IMR-90 (cell line): ENCODE measurements at regions not wholly inside any gene's neighbourhood (a gene's known extent, or its start where the extent isn't known, plus 50 kb on each side); places are given as distances from the start of the nearest gene placed in this dataset.

Source experiments
- ATAC-seq: fragments of 200-7000 bp; cut with Tn5 transposase; 2 replicates; pipeline ENCODE4 v1.9.1; 2020; ENCODE audit warnings: low read depth, mild to moderate bottlenecking, moderate library complexity
- BruUV-seq: library from RNA; stranded (reverse); fragments of 400-500 nt; replicated peaks from 2 replicates; lab custom pipeline; 2021; lab: Mats Ljungman, UMichigan
- CTCF ChIA-PET: fragments of 300-600 bp; formaldehyde crosslinking; extraction: SDS; loops from one replicate; lab custom pipeline; 2021; ENCODE audit warnings: antibody characterized with exemption; lab: Yijun Ruan, JAX
- POLR2A ChIA-PET: fragments of 300-600 bp; sonication (Branson Sonifier 250); formaldehyde crosslinking; loops from one replicate; lab custom pipeline; 2022; ENCODE audit warnings: antibody characterized with exemption; ENCODE audit not compliant: unreplicated experiment; lab: Charles Lee
- DNase-seq: peaks from one replicate; pipeline ENCODE4 v3.0.0; 2013
- H2AFZ ChIP-seq: replicated peaks from 2 replicates; pipeline ENCODE3; 2013; ENCODE audit warnings: low read length, mild to moderate bottlenecking; ENCODE audit not compliant: poor library complexity
- H2AK5ac ChIP-seq: 2 replicates; pipeline ENCODE4 v1.6.1; 2013; ENCODE audit warnings: low read depth, low read length, inconsistent platforms
- H2AK9ac ChIP-seq: replicated peaks from 2 replicates; pipeline ENCODE3; 2013; ENCODE audit warnings: mild to moderate bottlenecking, low read depth, low read length, moderate library complexity; ENCODE audit not compliant: poor library complexity
- H2BK120ac ChIP-seq: 2 replicates; pipeline ENCODE4 v1.6.1; 2013; ENCODE audit warnings: low read depth, low read length, inconsistent platforms
- H2BK15ac ChIP-seq: 3 replicates; pipeline ENCODE4 v1.6.1; 2013; ENCODE audit warnings: low read depth, low read length, inconsistent platforms
- H2BK20ac ChIP-seq: 2 replicates; pipeline ENCODE4 v1.6.1; 2013; ENCODE audit warnings: low read depth, mild to moderate bottlenecking, inconsistent platforms, low read length, moderate library complexity
- H2BK5ac ChIP-seq: 2 replicates; pipeline ENCODE4 v1.6.1; 2013; ENCODE audit warnings: mild to moderate bottlenecking, low read depth, low read length, inconsistent platforms; ENCODE audit not compliant: poor library complexity, severe bottlenecking
- H3K14ac ChIP-seq: replicated peaks from 2 replicates; pipeline ENCODE4 v1.6.1; 2013; ENCODE audit warnings: low read depth, low read length, inconsistent platforms
- H3K18ac ChIP-seq: 2 replicates; pipeline ENCODE4 v1.6.1; 2013; ENCODE audit warnings: low read depth, low read length, control low read depth
- H3K23ac ChIP-seq: 2 replicates; pipeline ENCODE4 v1.6.1; 2013; ENCODE audit warnings: low read depth, low read length, inconsistent platforms
- H3K27ac ChIP-seq: 2 replicates; pipeline ENCODE4 v1.5.1; 2013; ENCODE audit warnings: mild to moderate bottlenecking, control low read depth, low read length; ENCODE audit not compliant: insufficient read depth
- H3K27me3 ChIP-seq: 2 replicates; pipeline ENCODE4 v1.6.1; 2013; ENCODE audit warnings: low read length; ENCODE audit not compliant: control insufficient read depth, insufficient read depth
- H3K36me3 ChIP-seq: 2 replicates; pipeline ENCODE4 v1.6.1; 2013; ENCODE audit warnings: low read length, mixed read lengths; ENCODE audit not compliant: control insufficient read depth, insufficient read depth
- H3K4ac ChIP-seq: 2 replicates; pipeline ENCODE4 v1.6.1; 2013; ENCODE audit warnings: low read depth, low read length, inconsistent platforms
- H3K4me1 ChIP-seq: 2 replicates; pipeline ENCODE4 v1.6.1; 2013; ENCODE audit warnings: low read length, mixed read lengths; ENCODE audit not compliant: control insufficient read depth, insufficient read depth
- H3K4me2 ChIP-seq: 2 replicates; pipeline ENCODE4 v1.6.1; 2013; ENCODE audit warnings: low read depth, mild to moderate bottlenecking, control low read depth, low read length, moderate library complexity
- H3K4me3 ChIP-seq: 2 replicates; pipeline ENCODE4 v1.5.1; 2013; ENCODE audit warnings: low read depth, mild to moderate bottlenecking, control low read depth, low read length, moderate library complexity; ENCODE audit not compliant: insufficient read depth
- H3K56ac ChIP-seq: 2 replicates; pipeline ENCODE4 v1.6.1; 2013; ENCODE audit warnings: low read length, inconsistent platforms; ENCODE audit not compliant: insufficient read depth; ENCODE audit errors: extremely low read depth
- H3K79me1 ChIP-seq, 2 experiments: 2 replicates each; pipeline ENCODE4 v1.6.1; 2013; ENCODE audit warnings: low read length in 2 of 2, inconsistent platforms in 1 of 2, low read depth in 1 of 2
- H3K9ac ChIP-seq: 2 replicates; pipeline ENCODE4 v1.6.1; 2013; ENCODE audit warnings: low read depth, low read length, control low read depth
- H3K9me1 ChIP-seq: 2 replicates; pipeline ENCODE4 v1.6.1; 2013; ENCODE audit warnings: low read length, inconsistent platforms; ENCODE audit not compliant: insufficient read depth
- H3K9me3 ChIP-seq: 2 replicates; pipeline ENCODE4 v1.6.1; 2013; ENCODE audit warnings: low read length; ENCODE audit not compliant: control insufficient read depth, insufficient read depth
- H4K20me1 ChIP-seq: 2 replicates; pipeline ENCODE4 v1.6.1; 2013; ENCODE audit warnings: low read length, inconsistent platforms; ENCODE audit not compliant: insufficient read depth
- H4K5ac ChIP-seq: 2 replicates; pipeline ENCODE4 v1.6.1; 2013; ENCODE audit warnings: mild to moderate bottlenecking, low read depth, low read length, control low read depth
- H4K8ac ChIP-seq, 2 experiments: 2 replicates each; pipeline ENCODE4 v1.6.1; 2013; ENCODE audit warnings: low read depth in 2 of 2, low read length in 2 of 2, control low read depth in 1 of 2, inconsistent platforms in 1 of 2
- H4K91ac ChIP-seq: 2 replicates; pipeline ENCODE4 v1.6.1; 2013; ENCODE audit warnings: low read depth, low read length, inconsistent platforms; ENCODE audit not compliant: insufficient read depth
- BHLHE40 ChIP-seq: fragments of 150-350 bp; IDR thresholded peaks from 2 replicates; pipeline ENCODE4 v1.6.1; 2016; ENCODE audit warnings: mild to moderate bottlenecking, low read depth, low read length
- CEBPB ChIP-seq: IDR thresholded peaks from 2 replicates; pipeline ENCODE4 v1.6.1; 2012; ENCODE audit warnings: low read depth, low read length, improper control_type of control experiment
- CHD1 ChIP-seq: IDR thresholded peaks from 2 replicates; pipeline ENCODE4 v1.6.1; 2012; ENCODE audit warnings: low read depth, low read length, improper control_type of control experiment
- CTCF ChIP-seq: conservative IDR thresholded peaks from 2 replicates; pipeline ENCODE4 v1.5.1; 2012; ENCODE audit warnings: mild to moderate bottlenecking, low read depth, low read length, improper control_type of control experiment
- ELK1 ChIP-seq: fragments of 150-350 bp; IDR thresholded peaks from 2 replicates; pipeline ENCODE4 v1.6.1; 2016; ENCODE audit warnings: low read depth, mild to moderate bottlenecking, low read length, moderate library complexity, borderline replicate concordance
- FOS ChIP-seq: fragments of 150-350 bp; IDR thresholded peaks from 2 replicates; pipeline ENCODE4 v1.6.1; 2016; ENCODE audit warnings: low read depth, low read length
- MAFK ChIP-seq: IDR thresholded peaks from 2 replicates; pipeline ENCODE4 v1.6.1; 2012; ENCODE audit warnings: low read depth, low read length, improper control_type of control experiment
- MAZ ChIP-seq: IDR thresholded peaks from 2 replicates; pipeline ENCODE4 v1.6.1; 2012; ENCODE audit warnings: low read depth, mild to moderate bottlenecking, low read length, improper control_type of control experiment, moderate library complexity, borderline replicate concordance
- MXI1 ChIP-seq: IDR thresholded peaks from 2 replicates; pipeline ENCODE4 v1.6.1; 2012; ENCODE audit warnings: low read depth, mild to moderate bottlenecking, low read length, moderate library complexity, borderline replicate concordance
- NFE2L2 ChIP-seq: fragments of 150-350 bp; IDR thresholded peaks from 2 replicates; pipeline ENCODE4 v1.6.1; 2016; ENCODE audit warnings: low read depth, mild to moderate bottlenecking, low read length
- POLR2A ChIP-seq: IDR thresholded peaks from 2 replicates; pipeline ENCODE4 v1.6.1; 2012; ENCODE audit warnings: mild to moderate bottlenecking, low read depth, low read length
- RAD21 ChIP-seq: IDR thresholded peaks from 2 replicates; pipeline ENCODE4 v1.6.1; 2012; ENCODE audit warnings: low read length, improper control_type of control experiment
- RCOR1 ChIP-seq: IDR thresholded peaks from 2 replicates; pipeline ENCODE4 v1.6.1; 2012; ENCODE audit warnings: mild to moderate bottlenecking, low read length, improper control_type of control experiment; ENCODE audit not compliant: insufficient replicate concordance
- RFX5 ChIP-seq: IDR thresholded peaks from 2 replicates; pipeline ENCODE4 v1.8.0; 2012; ENCODE audit warnings: low read depth, mild to moderate bottlenecking, low read length, moderate library complexity
- SMC3 ChIP-seq: fragments of 150-350 bp; IDR thresholded peaks from 2 replicates; pipeline ENCODE4 v1.6.1; 2016; ENCODE audit warnings: low read depth, mild to moderate bottlenecking, antibody characterized with exemption, low read length, moderate library complexity
- WGBS, 2 experiments: methylation state at CpG; one replicate each; pipeline versions ENCODE4 v1.1.5 to v1.1.7; 2013; ENCODE audit warnings: missing lambda C conversion rate in 2 of 2; ENCODE audit not compliant: insufficient read length in 1 of 2; ENCODE audit errors: extremely low coverage in 2 of 2; 5-methylcytosine and 5-hydroxymethylcytosine counted together
- dilution Hi-C: fragments of 300-500 bp; cut with HindIII; formaldehyde crosslinking; loops from one replicate; pipeline ENCODE4 v1.14.3; 2018; ENCODE audit warnings: low sequenced_read_pairs; ENCODE audit not compliant: unreplicated experiment
- in situ Hi-C: fragments of 300-500 bp; cut with MboI; formaldehyde crosslinking; loops from 3 replicates; pipeline ENCODE4 v1.14.3; 2019; ENCODE audit warnings: low sequenced_read_pairs, inconsistent platforms, mixed read lengths
- intact Hi-C: fragments of 100-400 bp; cut with micrococcal nuclease; formaldehyde crosslinking; loops from 2 replicates; pipeline ENCODE4 v1.10.0; 2022
- TF ChIP-seq, protein P1 (sequence below): fragments of 150-350 bp; IDR thresholded peaks from 2 replicates; pipeline ENCODE4 v1.6.1; 2017; ENCODE audit warnings: mild to moderate bottlenecking, antibody characterized with exemption, low read length, low read depth

- H3K14ac ChIP-seq, result no peak overlapping the region
- H3K23ac ChIP-seq, result no peak overlapping the region
- H3K18ac ChIP-seq, result no peak overlapping the region
- DNase-seq, result no peak
- H2BK5ac ChIP-seq, result no peak overlapping the region
- ChIA-PET CTCF (no interaction called here), POLR2A (no interaction called here)
- no peak overlapping the region for H3K4ac ChIP-seq
- no peak overlapping the region for H3K56ac ChIP-seq
- TF ChIP-seq MAZ (no peak), POLR2A (no peak), CTCF (no peak), MXI1 (no peak), NFE2L2 (no peak), CEBPB (no peak), ELK1 (no peak), SMC3 (no peak), CHD1 (no peak), FOS (no peak), MAFK (no peak), RCOR1 (no peak), RAD21 (no peak), BHLHE40 (no peak), RFX5 (no peak)
- TF ChIP-seq, protein P1, sequence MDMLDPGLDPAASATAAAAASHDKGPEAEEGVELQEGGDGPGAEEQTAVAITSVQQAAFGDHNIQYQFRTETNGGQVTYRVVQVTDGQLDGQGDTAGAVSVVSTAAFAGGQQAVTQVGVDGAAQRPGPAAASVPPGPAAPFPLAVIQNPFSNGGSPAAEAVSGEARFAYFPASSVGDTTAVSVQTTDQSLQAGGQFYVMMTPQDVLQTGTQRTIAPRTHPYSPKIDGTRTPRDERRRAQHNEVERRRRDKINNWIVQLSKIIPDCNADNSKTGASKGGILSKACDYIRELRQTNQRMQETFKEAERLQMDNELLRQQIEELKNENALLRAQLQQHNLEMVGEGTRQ, result no peak
- H2BK120ac ChIP-seq, result no peak overlapping the region
- H3K27me3 ChIP-seq, result no peaks in the 10 kb centered on the region
- H2AFZ ChIP-seq, result no peak overlapping the region
- no peaks in the 10 kb centered on the region for H4K20me1 ChIP-seq
- no peak overlapping the region for H3K9ac ChIP-seq
- no peak overlapping the region for H3K4me2 ChIP-seq
- no peak overlapping the region for H2AK9ac ChIP-seq
- no peak overlapping the region for H2AK5ac ChIP-seq
- H3K4me1 ChIP-seq, result no peaks in the 10 kb centered on the region
- intact Hi-C loops (no loop called here), dilution Hi-C loops (no loop called here), in situ Hi-C loops (no loop called here)
- BruUV-seq, result no TSS peak
- no peak overlapping the region for H3K4me3 ChIP-seq
- H3K36me3 ChIP-seq, result no peaks in the 10 kb centered on the region
- no peaks in the 10 kb centered on the region for H3K79me1 ChIP-seq
- H4K8ac ChIP-seq, result no peak overlapping the region
- H4K91ac ChIP-seq, result no peak overlapping the region
- WGBS, 2 experiments, result 50% methylated on average over 1 of the region's 3 CpGs; no CpG with 5 or more reads in 1 of the 2 experiments
- H2BK15ac ChIP-seq, result no peak overlapping the region
- H3K9me1 ChIP-seq, result no peaks in the 10 kb centered on the region
- H2BK20ac ChIP-seq, result no peak overlapping the region
- no peaks in the 10 kb centered on the region for H3K9me3 ChIP-seq
- ATAC-seq, result no peak; the same call in 1 of the 2 replicates
- H3K27ac ChIP-seq, result no peak overlapping the region
- H4K5ac ChIP-seq, result no peak overlapping the region
Observed at GRCh38 chr18:68283834-68284233, 431.1 kb downstream of the TMX3 start.
